A673 (cell line): ENCODE measurements at regions not wholly inside any gene's neighbourhood (a gene's known extent, or its start where the extent isn't known, plus 50 kb on each side); places are given as distances from the start of the nearest gene placed in this dataset.

Experiments used
- BruUV-seq: library from RNA; stranded (reverse); fragments of 400-500 nt; replicated peaks from 2 replicates; lab custom pipeline; 2021; lab: Mats Ljungman, UMichigan
- CTCF ChIA-PET: fragments of 300-600 bp; sonication (Branson Sonifier 250); formaldehyde crosslinking; loops from one replicate; lab custom pipeline; 2022; ENCODE audit warnings: antibody characterized with exemption; lab: Charles Lee
- POLR2A ChIA-PET: fragments of 300-600 bp; sonication (Branson Sonifier 250); formaldehyde crosslinking; loops from one replicate; lab custom pipeline; 2022; ENCODE audit warnings: antibody characterized with exemption; ENCODE audit not compliant: low non-redundant PET; lab: Charles Lee
- DNase-seq: peaks from one replicate; pipeline ENCODE4 v3.0.0-alpha.2; 2015; ENCODE audit warnings: low spot score
- H3K27ac ChIP-seq: fragments of 200-600 bp; sonication (generic); 2 replicates; pipeline ENCODE4 v1.5.1; 2016; ENCODE audit warnings: mixed run types, low read depth, mild to moderate bottlenecking, mixed read lengths, antibody characterized with exemption, low read length; ENCODE audit not compliant: poor library complexity, severe bottlenecking
- H3K27me3 ChIP-seq: fragments of 200-600 bp; sonication (generic); replicated peaks from 2 replicates; pipeline ENCODE4 v1.6.1; 2017; ENCODE audit warnings: mixed run types, low read depth, mild to moderate bottlenecking, mixed read lengths, antibody characterized with exemption, low read length; ENCODE audit not compliant: insufficient read depth, poor library complexity
- H3K36me3 ChIP-seq: fragments of 200-600 bp; sonication (generic); 2 replicates; pipeline ENCODE4 v1.6.1; 2016; ENCODE audit warnings: mixed run types, mild to moderate bottlenecking, mixed read lengths, antibody characterized with exemption, low read length; ENCODE audit not compliant: insufficient read depth, poor library complexity, severe bottlenecking
- H3K4me1 ChIP-seq: fragments of 200-600 bp; sonication (generic); 2 replicates; pipeline ENCODE4 v1.6.1; 2017; ENCODE audit warnings: mixed run types, mild to moderate bottlenecking, mixed read lengths, antibody characterized with exemption, low read length; ENCODE audit not compliant: insufficient read depth, poor library complexity, severe bottlenecking
- H3K4me3 ChIP-seq: fragments of 200-600 bp; sonication (generic); 2 replicates; pipeline ENCODE4 v1.5.1; 2016; ENCODE audit warnings: low read depth, mixed run types, mild to moderate bottlenecking, mixed read lengths, low read length; ENCODE audit not compliant: poor library complexity, severe bottlenecking
- H3K9me3 ChIP-seq: fragments of 200-600 bp; sonication (generic); 2 replicates; pipeline ENCODE4 v1.6.1; 2016; ENCODE audit warnings: mixed run types, low read depth, mild to moderate bottlenecking, mixed read lengths, antibody characterized with exemption, low read length; ENCODE audit not compliant: poor library complexity, severe bottlenecking
- CTCF ChIP-seq: fragments of 300-800, 200-600 bp; sonication (generic); conservative IDR thresholded peaks from 2 replicates; pipeline ENCODE4 v1.5.1; 2017; ENCODE audit warnings: low read depth, mild to moderate bottlenecking, antibody characterized with exemption, low read length, moderate library complexity, mixed read lengths
- EZH2 ChIP-seq: fragments of 200-600 bp; sonication (generic); IDR thresholded peaks from 2 replicates; pipeline ENCODE4 v1.6.1; 2017; ENCODE audit warnings: borderline replicate concordance, low read depth, mild to moderate bottlenecking, mixed read lengths, antibody characterized with exemption, low read length; ENCODE audit not compliant: poor library complexity, severe bottlenecking
- intact Hi-C: fragments of 100-400 bp; cut with micrococcal nuclease; formaldehyde crosslinking; loops from one replicate; pipeline ENCODE4 v1.10.0; 2022; ENCODE audit not compliant: unreplicated experiment

- Histone ChIP-seq H3K9me3 (no peaks in the 10 kb centered on the region), H3K4me1 (no peaks in the 10 kb centered on the region), H3K4me3 (no peak overlapping the region), H3K27ac (no peak overlapping the region), H3K27me3 (no peaks in the 10 kb centered on the region), H3K36me3 (no peaks in the 10 kb centered on the region)
- CTCF ChIA-PET, result no interaction called here
- intact Hi-C loops, result no loop called here
- DNase-seq, result no peak
- no TSS peak for BruUV-seq
- TF ChIP-seq EZH2, result no peak
- no peak for TF ChIP-seq CTCF
- POLR2A ChIA-PET, result no interaction called here
These were observed 1861.7 kb upstream of the SEL1L start for GRCh38 chr14:83395321-83395720.

GRCh38 chr14:83416476-83416875 lies 1882.8 kb upstream of the SEL1L start:
- no TSS peak for BruUV-seq
- CTCF ChIA-PET, result no interaction called here
- Histone ChIP-seq H3K4me1 (no peaks in the 10 kb centered on the region), H3K27me3 (no peaks in the 10 kb centered on the region), H3K9me3 (no peaks in the 10 kb centered on the region), H3K36me3 (no peaks in the 10 kb centered on the region), H3K4me3 (no peak overlapping the region), H3K27ac (no peak overlapping the region)
- no peak for DNase-seq
- POLR2A ChIA-PET, result no interaction called here
- TF ChIP-seq EZH2, result no peak
- TF ChIP-seq CTCF, result no peak
- intact Hi-C loops, result no loop called here

GRCh38 chr14:83419420-83419819 lies 1885.8 kb upstream of the SEL1L start:
- Histone ChIP-seq H3K9me3 (no peaks in the 10 kb centered on the region), H3K4me3 (no peak overlapping the region), H3K27me3 (no peaks in the 10 kb centered on the region), H3K36me3 (no peaks in the 10 kb centered on the region), H3K27ac (no peak overlapping the region), H3K4me1 (no peaks in the 10 kb centered on the region)
- no TSS peak for BruUV-seq
- no peak for DNase-seq
- CTCF ChIA-PET, result no interaction called here
- intact Hi-C loops, result no loop called here
- TF ChIP-seq CTCF, result no peak
- no peak for TF ChIP-seq EZH2
- POLR2A ChIA-PET, result no interaction called here

GRCh38 chr14:83421711-83422110 lies 1888.1 kb upstream of the SEL1L start:
- POLR2A ChIA-PET, result no interaction called here
- Histone ChIP-seq H3K36me3 (no peaks in the 10 kb centered on the region), H3K4me3 (no peak overlapping the region), H3K4me1 (no peaks in the 10 kb centered on the region), H3K27ac (no peak overlapping the region), H3K27me3 (no peaks in the 10 kb centered on the region), H3K9me3 (no peaks in the 10 kb centered on the region)
- CTCF ChIA-PET, result no interaction called here
- no peak for DNase-seq
- TF ChIP-seq CTCF, result no peak
- TF ChIP-seq EZH2, result no peak
- intact Hi-C loops, result no loop called here
- no TSS peak for BruUV-seq
